ENCODE measurements at regions not wholly inside any gene's neighbourhood (a gene's known extent, or its start where the extent isn't known, plus 50 kb on each side); places are given as distances from the start of the nearest gene placed in this dataset.

DNA sequence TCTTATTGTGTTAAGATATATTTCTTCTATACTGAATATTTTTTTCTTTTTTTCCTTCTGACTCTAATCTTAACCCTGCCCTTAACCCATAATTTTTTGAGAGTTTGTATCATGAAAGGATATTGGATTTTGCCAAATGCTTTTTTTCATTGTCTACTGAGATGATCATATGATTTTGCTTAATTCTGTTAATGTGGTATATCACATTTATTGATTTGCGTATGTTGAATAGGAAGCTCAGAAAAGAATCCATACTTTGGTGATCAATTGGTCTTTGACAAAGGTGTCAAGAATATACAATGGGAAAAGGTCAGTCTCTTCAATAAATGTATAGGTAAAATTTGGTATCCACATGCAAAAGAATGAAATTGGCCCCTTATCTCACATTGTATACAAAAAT lies 588.8 kb upstream of the ADGRB3 start:
- ChIA-PET RAD21 (ENCODE audit: unreplicated experiment) (interaction anchor here (0.9 to 1.5 kb wide), 2 partner anchors 14 to 42 kb away, joined by 3 read pairs; no protein-coding TSS in a partner anchor), CTCF (interaction anchor here (1.1 kb wide), 1 partner anchor 124 kb away, joined by 3 read pairs; no protein-coding TSS in a partner anchor), SMC1A (ENCODE audit: uncharacterized antibody, unreplicated experiment) (interaction anchor here (1.5 kb wide), 1 partner anchor 13 kb away, joined by 5 read pairs; no protein-coding TSS in a partner anchor), POLR2A (no interaction called here)
- Histone ChIP-seq H3K4me1 (ENCODE audit: control insufficient read depth, insufficient read depth, low read length) (no peaks in the 10 kb centered on the region), H3K36me3 (ENCODE audit: control insufficient read depth in 2 of 2, insufficient read depth in 2 of 2, low read length in 1 of 2) (no peaks in the 10 kb centered on the region), H3K4me3 (no peak overlapping the region), H3K9me3 (replicated peaks; ENCODE audit: control insufficient read depth, insufficient read depth, low read length) (no peaks in the 10 kb centered on the region), H3K27me3 (replicated peaks in 1 of 2; ENCODE audit: control insufficient read depth in 2 of 2, insufficient read depth in 2 of 2, low read length in 1 of 2) (no peaks in the 10 kb centered on the region), H3K79me2 (ENCODE audit: control insufficient read depth, insufficient read depth, low read length) (no peaks in the 10 kb centered on the region), H3K4me2 (ENCODE audit: control insufficient read depth, insufficient read depth) (no peak overlapping the region), H2AFZ (ENCODE audit: control insufficient read depth, low read depth, low read length) (no peak overlapping the region), H3K27ac (ENCODE audit: control insufficient read depth, insufficient read depth) (no peak overlapping the region), H4K20me1 (ENCODE audit: control insufficient read depth, insufficient read depth) (no peaks in the 10 kb centered on the region), H3K9ac (ENCODE audit: control insufficient read depth, insufficient read depth, low read length) (no peak overlapping the region)
- ATAC-seq (no peak), DNase-seq (ENCODE audit: low read depth, low spot score) (no peak), FAIRE-seq (no peak)
- no peak for TF ChIP-seq MTA2 (IDR thresholded peaks at IDR 0.05; ENCODE audit: low read depth)
- no peak for TF ChIP-seq USF2 (IDR thresholded peaks at IDR 0.05; ENCODE audit: borderline replicate concordance, low read depth, low read length)
- no peak for TF ChIP-seq RBBP5 (conservative IDR thresholded peaks at IDR 0.05)
- TF ChIP-seq EP300 (IDR thresholded peaks at IDR 0.05; ENCODE audit: borderline replicate concordance in 1 of 2, control insufficient read depth in 1 of 2, low read depth in 2 of 2, low read length in 2 of 2), result no peak
- TF ChIP-seq NKRF (conservative IDR thresholded peaks at IDR 0.05), result no peak
- no peak for TF ChIP-seq KLF5 (IDR thresholded peaks at IDR 0.05; ENCODE audit: partially characterized antibody)
- TF ChIP-seq SIX5 (IDR thresholded peaks at IDR 0.05; ENCODE audit: low read depth, low read length, severe bottlenecking), result no peak
- BruUV-seq (replicated peaks), result no TSS peak
- intact Hi-C loops (cut with micrococcal nuclease; ENCODE audit: unreplicated experiment) (no loop called here), in situ Hi-C loops (cut with MboI) (no loop called here)
- 85% methylated on average over 1 of the region's 1 CpG for WGBS (ENCODE audit: insufficient coverage, insufficient replicate concordance, low lambda C conversion rate, missing lambda C conversion rate)
